Esophagus (tissue), 2 donors: ENCODE measurements at regions not wholly inside any gene's neighbourhood (a gene's known extent, or its start where the extent isn't known, plus 50 kb on each side); places are given as distances from the start of the nearest gene placed in this dataset.
"Not testable (repeated sequence)": the region's sequence is repeated elsewhere in the genome, so short reads cannot be mapped to it uniquely, and the experiment has no call there.

Experiments
- H3K27ac ChIP-seq, 2 donors: one replicate each; pipeline ENCODE4 v1.5.1; 2013; ENCODE audit warnings: low read depth in 2 of 2, mild to moderate bottlenecking in 2 of 2, inconsistent platforms in 1 of 2, low read length in 1 of 2, moderate library complexity in 1 of 2
- H3K27me3 ChIP-seq, 2 donors: one replicate each; pipeline ENCODE4 v1.6.1; 2013; ENCODE audit warnings: low read length in 2 of 2, control low read depth in 1 of 2, mild to moderate bottlenecking in 1 of 2; ENCODE audit not compliant: insufficient read depth in 2 of 2, control insufficient read depth in 1 of 2
- H3K36me3 ChIP-seq, 2 donors: one replicate each; pipeline ENCODE4 v1.6.1; 2013; ENCODE audit warnings: low read length in 1 of 2; ENCODE audit not compliant: control insufficient read depth in 2 of 2, insufficient read depth in 2 of 2
- H3K4me1 ChIP-seq, 2 donors: one replicate each; pipeline ENCODE4 v1.6.1; 2013; ENCODE audit warnings: low read length in 1 of 2; ENCODE audit not compliant: control insufficient read depth in 2 of 2, insufficient read depth in 2 of 2
- H3K4me3 ChIP-seq, 2 donors: one replicate each; pipeline ENCODE4 v1.5.1; 2013; ENCODE audit warnings: low read length in 2 of 2, mild to moderate bottlenecking in 2 of 2, low read depth in 1 of 2, moderate library complexity in 1 of 2
- H3K9me3 ChIP-seq, 2 donors: one replicate each; pipeline ENCODE4 v1.6.1; 2013; ENCODE audit warnings: mild to moderate bottlenecking in 2 of 2, low read depth in 1 of 2, low read length in 1 of 2, moderate library complexity in 1 of 2; ENCODE audit not compliant: control insufficient read depth in 2 of 2, insufficient read depth in 1 of 2
- WGBS, 2 donors: extraction: QIAGEN DNeasy Blood & Tissue Kit; methylation state at CpG; one replicate each; pipeline ENCODE4 v1.1.7; 2013; 5-methylcytosine and 5-hydroxymethylcytosine counted together
- donor health status: healthy with polysubstance abuse.
- donor health status: Bipolar disorder and iron deficiency.

DNA sequence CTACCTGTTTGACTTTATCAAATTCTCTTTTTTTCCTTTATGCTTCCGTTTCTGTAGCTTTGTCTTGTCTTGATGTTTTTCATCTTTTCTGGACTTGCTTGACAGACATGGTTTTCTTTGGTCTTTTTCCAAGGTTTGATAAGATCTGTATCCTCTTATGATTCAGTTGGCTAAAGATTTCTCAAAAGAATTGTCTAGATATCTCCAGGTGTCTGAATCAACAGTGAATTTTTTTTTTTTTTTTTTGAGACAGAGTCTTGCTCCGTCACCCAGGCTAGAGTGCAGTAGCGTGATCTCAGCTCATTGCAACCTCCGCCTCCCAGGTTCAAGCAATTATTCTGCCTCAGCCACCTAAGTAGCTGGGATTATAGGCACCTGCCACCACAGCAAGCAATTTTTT lies 357.8 kb upstream of the USP9Y start:
- H3K4me1 ChIP-seq, result peaks cover 0 to 2% of the 10 kb centered on the region in 2 donors
- H3K27ac ChIP-seq, result no peak overlapping the region
- H3K27me3 ChIP-seq, result no peaks in the 10 kb centered on the region
- no peak overlapping the region for H3K4me3 ChIP-seq
- H3K36me3 ChIP-seq, result no peaks in the 10 kb centered on the region
- no peaks in the 10 kb centered on the region for H3K9me3 ChIP-seq
- 84 to 89% methylated on average over 1 to 4 of the region's 4 CpGs for whole genome bisulfite sequencing, 2 donors

DNA sequence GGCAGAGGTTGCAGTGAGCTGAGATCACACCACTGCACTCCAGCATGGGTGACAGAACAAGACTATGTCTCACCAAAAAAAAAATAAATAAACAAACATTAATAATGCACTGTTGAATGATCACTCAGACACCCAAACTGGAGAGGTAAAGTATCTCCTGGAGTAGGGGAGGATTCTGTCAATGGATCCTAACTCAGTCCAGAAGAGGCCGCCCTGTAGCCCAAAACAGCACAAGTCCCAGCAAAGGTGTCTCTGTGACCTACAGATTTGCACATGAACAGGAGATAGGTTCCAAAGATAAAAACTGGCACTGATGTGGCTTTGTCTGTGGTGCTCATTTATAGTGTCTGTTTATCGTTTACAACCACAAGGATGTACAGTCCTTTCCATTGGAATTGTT lies 352.9 kb upstream of the USP9Y start:
- Histone ChIP-seq H3K9me3 (no peaks in the 10 kb centered on the region), H3K4me3 (no peak overlapping the region), H3K4me1 (no peaks in the 10 kb centered on the region), H3K27me3 (no peaks in the 10 kb centered on the region), H3K27ac (no peak overlapping the region), H3K36me3 (no peaks in the 10 kb centered on the region)
- 87% methylated on average over 2 of the region's 2 CpGs; no CpG with 5 or more reads in 1 of the 2 donors for WGBS, 2 donors

DNA sequence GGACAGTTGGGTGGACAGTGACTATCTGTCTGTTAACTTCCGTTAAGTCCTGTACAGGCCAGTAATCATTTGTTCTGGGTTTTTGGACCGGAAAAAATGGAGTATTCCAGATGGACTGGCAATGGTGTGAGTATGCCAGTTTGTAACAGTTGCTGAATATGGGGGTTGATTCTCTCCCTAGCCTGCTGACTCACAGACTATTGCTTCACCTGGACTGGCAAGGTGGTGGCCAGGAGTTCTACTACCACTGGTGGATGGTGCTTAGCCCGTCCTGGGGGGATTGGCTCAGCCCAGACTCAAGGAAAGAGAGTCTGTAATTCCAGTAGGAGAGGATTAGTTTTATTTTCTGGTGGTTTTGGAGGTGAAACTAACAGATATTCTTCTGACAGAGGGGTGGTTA lies 343.8 kb upstream of the USP9Y start:
- Histone ChIP-seq H3K36me3 (no peaks in the 10 kb centered on the region), H3K27me3 (no peaks in the 10 kb centered on the region), H3K27ac (no peak overlapping the region), H3K9me3 (no peaks in the 10 kb centered on the region), H3K4me3 (no peak overlapping the region), H3K4me1 (no peaks in the 10 kb centered on the region)
- WGBS, 2 donors, result 77% methylated on average over 3 of the region's 3 CpGs; no CpG with 5 or more reads in 1 of the 2 donors

DNA sequence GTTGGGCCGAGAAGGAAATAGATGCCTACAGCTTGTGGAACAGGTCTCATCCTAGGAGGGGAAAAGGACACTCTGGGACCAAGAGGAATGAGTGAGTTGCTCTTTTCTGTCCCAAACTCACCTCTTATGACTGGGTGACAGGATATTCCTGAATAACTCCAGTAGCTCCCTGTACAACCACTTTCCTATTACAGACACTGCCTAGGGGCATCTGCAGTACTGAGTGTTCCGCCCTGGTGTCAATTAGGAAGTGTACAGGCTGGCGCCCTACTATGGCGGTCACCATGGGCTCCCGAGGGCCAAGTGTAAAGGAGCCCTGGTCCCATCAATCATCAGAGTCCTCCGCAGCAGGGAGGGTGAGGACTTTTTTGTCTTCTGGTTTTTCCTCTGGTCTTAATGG lies 343.4 kb upstream of the USP9Y start:
- H3K27me3 ChIP-seq, result no peaks in the 10 kb centered on the region
- no peaks in the 10 kb centered on the region for H3K4me1 ChIP-seq
- 78% methylated on average over 6 of the region's 6 CpGs; no CpG with 5 or more reads in 1 of the 2 donors for WGBS, 2 donors
- no peaks in the 10 kb centered on the region for H3K36me3 ChIP-seq
- H3K4me3 ChIP-seq, result no peak overlapping the region
- H3K9me3 ChIP-seq, result no peaks in the 10 kb centered on the region
- no peak overlapping the region for H3K27ac ChIP-seq

- H3K9me3 ChIP-seq, result no peaks in the 10 kb centered on the region
- H3K4me3 ChIP-seq, result no peak overlapping the region
- 67 to 75% methylated on average over 5 to 7 of the region's 7 CpGs for WGBS, 2 donors
- no peaks in the 10 kb centered on the region for H3K27me3 ChIP-seq
- no peaks in the 10 kb centered on the region for H3K4me1 ChIP-seq
- H3K27ac ChIP-seq, result no peak overlapping the region
- no peaks in the 10 kb centered on the region for H3K36me3 ChIP-seq
These were observed 342.7 kb upstream of the USP9Y start for GRCh38 chrY:12358337-12358736.

- H3K4me3 ChIP-seq, result no peak overlapping the region
- WGBS, 2 donors, result 25% methylated on average over 9 of the region's 9 CpGs; no CpG with 5 or more reads in 1 of the 2 donors
- H3K36me3 ChIP-seq, result no peaks in the 10 kb centered on the region
- no peaks in the 10 kb centered on the region for H3K4me1 ChIP-seq
- no peaks in the 10 kb centered on the region for H3K27me3 ChIP-seq
- no peaks in the 10 kb centered on the region for H3K9me3 ChIP-seq
- H3K27ac ChIP-seq, result no peak overlapping the region
These were observed 341.2 kb upstream of the USP9Y start for GRCh38 chrY:12359867-12360266.

- no peaks in the 10 kb centered on the region for H3K9me3 ChIP-seq
- no peaks in the 10 kb centered on the region for H3K36me3 ChIP-seq
- H3K27ac ChIP-seq, result no peak overlapping the region
- no peaks in the 10 kb centered on the region for H3K4me1 ChIP-seq
- WGBS, 2 donors, result 78% methylated on average over 9 of the region's 9 CpGs; no CpG with 5 or more reads in 1 of the 2 donors
- H3K27me3 ChIP-seq, result no peaks in the 10 kb centered on the region
- no peak overlapping the region for H3K4me3 ChIP-seq
These were observed 340.5 kb upstream of the USP9Y start for GRCh38 chrY:12360496-12360895.

DNA sequence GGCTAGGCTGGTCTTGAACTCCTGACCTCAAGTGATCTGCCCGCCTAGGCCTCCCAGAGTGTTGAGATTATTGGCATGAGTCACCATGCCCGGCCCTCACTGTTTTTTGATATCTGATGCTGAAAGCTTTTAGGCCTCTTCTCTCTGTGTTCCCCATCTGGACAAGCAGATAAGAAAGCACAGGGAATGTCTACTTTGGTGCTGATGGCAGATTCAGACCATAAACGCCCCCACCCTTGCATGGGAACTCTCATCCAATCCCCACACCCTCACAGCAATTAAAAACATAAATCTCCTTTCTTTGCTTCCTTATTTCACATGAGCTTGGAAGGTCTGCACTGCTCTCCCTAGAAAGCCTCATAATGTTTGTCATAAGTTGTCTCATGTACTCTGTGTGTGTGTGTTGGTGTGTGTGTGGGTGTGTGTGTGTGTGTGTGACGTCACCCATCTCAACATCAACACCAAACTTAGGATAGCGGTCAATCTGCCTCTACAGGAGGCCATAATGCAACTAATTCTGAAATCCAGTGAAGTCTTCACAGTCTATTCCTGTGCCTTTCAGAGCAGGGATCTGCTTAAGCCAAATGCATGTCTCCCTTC lies 335.6 kb upstream of the USP9Y start:
- no peaks in the 10 kb centered on the region for H3K4me1 ChIP-seq
- no peaks in the 10 kb centered on the region for H3K36me3 ChIP-seq
- H3K27ac ChIP-seq, result no peak overlapping the region
- H3K9me3 ChIP-seq, result no peaks in the 10 kb centered on the region
- H3K4me3 ChIP-seq, result no peak overlapping the region
- 17 to 57% methylated on average over 1 to 5 of the region's 5 CpGs for WGBS, 2 donors
- no peaks in the 10 kb centered on the region for H3K27me3 ChIP-seq

DNA sequence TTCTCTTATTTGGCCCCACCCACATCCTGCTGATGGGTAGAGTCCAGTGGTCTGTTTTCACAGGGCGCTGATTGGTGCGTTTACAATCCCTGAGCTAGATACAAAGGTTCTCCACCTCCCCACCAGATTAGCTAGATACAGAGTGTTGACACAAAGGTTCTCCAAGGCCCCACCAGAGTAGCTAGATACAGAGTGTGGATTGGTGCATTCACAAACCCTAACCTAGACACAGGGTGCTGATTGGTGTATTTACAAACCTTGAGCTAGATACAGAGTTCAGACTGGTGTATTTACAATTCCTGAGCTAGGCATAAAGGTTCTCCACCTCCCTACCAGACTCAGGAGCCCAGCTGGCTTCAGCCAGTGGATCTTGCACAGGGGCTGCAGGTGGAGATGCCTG lies 326.4 kb upstream of the USP9Y start:
- H3K4me1 ChIP-seq, H3K9me3 ChIP-seq, H3K27ac ChIP-seq, H3K4me3 ChIP-seq, H3K36me3 ChIP-seq, H3K27me3 ChIP-seq: not testable (repeated sequence)
- 87% methylated on average over 2 of the region's 2 CpGs; no CpG with 5 or more reads in 1 of the 2 donors for WGBS, 2 donors
